HUES48 (cell line): ENCODE measurements at regions not wholly inside any gene's neighbourhood (a gene's known extent, or its start where the extent isn't known, plus 50 kb on each side); places are given as distances from the start of the nearest gene placed in this dataset.

ENCODE experiments used
- H3K27ac ChIP-seq: one replicate; pipeline ENCODE4 v1.7.0; 2013; ENCODE audit warnings: low read depth, low read length, inconsistent platforms
- H3K27me3 ChIP-seq: 2 replicates; pipeline ENCODE4 v1.6.1; 2013; ENCODE audit warnings: mild to moderate bottlenecking, low read length; ENCODE audit not compliant: control insufficient read depth, insufficient read depth
- H3K36me3 ChIP-seq: 2 replicates; pipeline ENCODE4 v1.6.1; 2013; ENCODE audit warnings: low read length; ENCODE audit not compliant: control insufficient read depth, insufficient read depth
- H3K4me1 ChIP-seq: 2 replicates; pipeline ENCODE4 v1.6.1; 2013; ENCODE audit warnings: mild to moderate bottlenecking, low read length; ENCODE audit not compliant: control insufficient read depth, insufficient read depth
- H3K4me3 ChIP-seq: 2 replicates; pipeline ENCODE4 v1.5.1; 2013; ENCODE audit warnings: mild to moderate bottlenecking, low read depth, low read length
- H3K9ac ChIP-seq: 2 replicates; pipeline ENCODE4 v1.6.1; 2013; ENCODE audit warnings: mild to moderate bottlenecking, low read depth, low read length, moderate library complexity
- H3K9me3 ChIP-seq: 2 replicates; pipeline ENCODE4 v1.6.1; 2013; ENCODE audit warnings: low read length; ENCODE audit not compliant: control insufficient read depth, insufficient read depth

GRCh38 chr5:40365342-40366330 is 314.1 kb upstream of the PTGER4 start:
- Histone ChIP-seq H3K9me3 (peaks cover 3% of the 10 kb centered on the region; the same call in 1 of the 2 replicates), H3K9ac (no peak overlapping the region), H3K4me1 (no peaks in the 10 kb centered on the region), H3K27ac (no peak overlapping the region), H3K4me3 (no peak overlapping the region), H3K27me3 (no peaks in the 10 kb centered on the region), H3K36me3 (no peaks in the 10 kb centered on the region)

DNA sequence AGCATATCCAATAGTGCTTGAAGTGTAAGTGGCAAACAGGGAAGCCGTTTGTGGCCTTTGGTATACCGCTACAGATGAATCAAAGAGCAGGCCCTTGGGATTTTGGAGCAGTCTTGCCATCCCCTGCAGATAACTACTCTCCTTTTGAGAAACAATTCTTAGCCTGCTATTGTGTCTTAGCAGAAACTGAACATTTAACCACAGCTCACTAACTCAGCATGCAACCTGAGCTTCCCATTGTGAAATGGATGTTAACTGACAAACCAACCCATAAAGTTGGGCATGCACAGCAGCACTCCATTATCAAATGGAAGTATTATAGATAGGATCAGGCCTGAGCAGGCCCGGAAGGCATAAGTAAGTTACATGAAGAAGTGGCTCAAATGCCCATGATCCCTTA is 315.3 kb upstream of the PTGER4 start:
- Histone ChIP-seq H3K27ac (no peak overlapping the region), H3K27me3 (no peaks in the 10 kb centered on the region), H3K4me1 (no peaks in the 10 kb centered on the region), H3K4me3 (no peak overlapping the region), H3K9me3 (peaks cover 3% of the 10 kb centered on the region; the same call in 1 of the 2 replicates), H3K36me3 (no peaks in the 10 kb centered on the region), H3K9ac (no peak overlapping the region)

DNA sequence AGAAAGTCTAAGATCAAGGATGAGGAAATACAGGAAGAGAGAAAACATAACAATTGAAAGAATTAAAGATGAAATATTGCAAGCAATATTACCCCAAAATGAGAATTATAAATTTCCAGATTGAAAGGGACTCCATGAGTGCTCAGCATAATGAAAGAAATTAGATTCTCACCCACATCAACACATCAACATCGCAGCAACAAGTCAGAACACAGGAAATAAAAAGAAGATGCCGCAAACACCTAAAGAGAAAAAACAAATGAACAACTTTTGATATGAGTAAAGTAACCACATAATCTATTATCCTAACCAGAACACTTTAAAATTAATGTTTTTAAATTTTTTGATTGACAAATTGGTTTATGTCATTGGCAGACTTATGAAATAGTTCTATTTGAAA is 318.3 kb upstream of the PTGER4 start:
- H3K9ac ChIP-seq: no peak overlapping the region
- no peak overlapping the region for H3K27ac ChIP-seq
- H3K9me3 ChIP-seq: peaks cover 3% of the 10 kb centered on the region; the same call in 1 of the 2 replicates
- no peaks in the 10 kb centered on the region for H3K4me1 ChIP-seq
- H3K36me3 ChIP-seq: no peaks in the 10 kb centered on the region
- no peak overlapping the region for H3K4me3 ChIP-seq
- no peaks in the 10 kb centered on the region for H3K27me3 ChIP-seq

DNA sequence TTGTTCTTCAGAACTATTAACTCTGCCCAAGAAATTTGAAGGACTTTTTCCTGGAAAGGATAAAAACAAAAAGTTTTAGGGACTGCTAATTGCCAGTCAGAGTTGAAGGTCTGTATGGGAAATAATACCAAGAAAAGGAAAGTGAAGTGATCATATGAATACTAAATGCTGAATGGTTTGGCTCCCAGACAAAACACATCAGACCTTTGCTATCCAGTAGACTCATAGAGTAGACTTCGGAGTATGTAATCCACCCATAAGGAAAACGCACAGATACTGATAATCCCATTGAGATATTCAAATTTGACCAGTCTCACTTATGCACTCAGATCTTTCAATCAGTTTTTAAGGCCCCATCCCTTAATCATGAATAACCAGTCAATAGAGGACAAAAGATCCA is 319.0 kb upstream of the PTGER4 start:
- Histone ChIP-seq H3K4me3 (no peak overlapping the region), H3K4me1 (no peaks in the 10 kb centered on the region), H3K9ac (no peak overlapping the region), H3K27ac (no peak overlapping the region), H3K27me3 (no peaks in the 10 kb centered on the region), H3K9me3 (peaks cover 3% of the 10 kb centered on the region; the same call in 1 of the 2 replicates), H3K36me3 (no peaks in the 10 kb centered on the region)

DNA sequence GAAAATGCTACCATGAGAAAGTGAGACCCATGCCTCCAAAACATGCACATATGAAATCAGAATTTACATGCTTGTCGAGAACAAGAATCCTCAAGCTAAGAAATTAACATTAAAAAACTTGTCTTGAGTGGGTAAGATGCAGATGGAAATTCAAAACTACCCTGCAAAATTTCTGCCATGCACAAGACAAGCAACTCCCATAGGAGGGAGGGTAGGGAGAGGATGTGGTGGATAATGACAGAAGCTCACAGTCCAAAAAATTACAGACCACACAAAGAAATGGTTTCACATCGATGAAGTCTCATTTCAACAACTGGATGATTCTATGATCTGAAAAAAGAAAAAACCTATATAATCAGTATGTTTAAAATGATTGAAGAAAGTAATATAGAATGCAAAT is 319.9 kb upstream of the PTGER4 start:
- no peaks in the 10 kb centered on the region for H3K27me3 ChIP-seq
- no peaks in the 10 kb centered on the region for H3K36me3 ChIP-seq
- H3K4me3 ChIP-seq: no peak overlapping the region
- no peak overlapping the region for H3K27ac ChIP-seq
- peaks cover 3% of the 10 kb centered on the region; the same call in 1 of the 2 replicates for H3K9me3 ChIP-seq
- H3K9ac ChIP-seq: no peak overlapping the region
- H3K4me1 ChIP-seq: no peaks in the 10 kb centered on the region

- Histone ChIP-seq H3K27ac (no peak overlapping the region), H3K4me3 (no peak overlapping the region), H3K36me3 (no peaks in the 10 kb centered on the region), H3K9ac (no peak overlapping the region), H3K9me3 (peaks cover 3% of the 10 kb centered on the region; the same call in 1 of the 2 replicates), H3K27me3 (no peaks in the 10 kb centered on the region), H3K4me1 (no peaks in the 10 kb centered on the region)
Measured at GRCh38 chr5:40359093-40359492, 320.6 kb upstream of the PTGER4 start.

GRCh38 chr5:40356248-40356647 is 323.5 kb upstream of the PTGER4 start:
- no peak overlapping the region for H3K4me3 ChIP-seq
- H3K36me3 ChIP-seq: no peaks in the 10 kb centered on the region
- H3K4me1 ChIP-seq: no peaks in the 10 kb centered on the region
- H3K9me3 ChIP-seq: no peaks in the 10 kb centered on the region
- H3K27ac ChIP-seq: no peak overlapping the region
- H3K9ac ChIP-seq: no peak overlapping the region
- H3K27me3 ChIP-seq: no peaks in the 10 kb centered on the region

- Histone ChIP-seq H3K9me3 (no peaks in the 10 kb centered on the region), H3K27me3 (no peaks in the 10 kb centered on the region), H3K27ac (no peak overlapping the region), H3K4me3 (no peak overlapping the region), H3K9ac (no peak overlapping the region), H3K4me1 (no peaks in the 10 kb centered on the region), H3K36me3 (no peaks in the 10 kb centered on the region)
Measured at GRCh38 chr5:40355846-40356245, 323.9 kb upstream of the PTGER4 start.

GRCh38 chr5:40355181-40355580 is 324.5 kb upstream of the PTGER4 start:
- Histone ChIP-seq H3K4me3 (no peak overlapping the region), H3K36me3 (no peaks in the 10 kb centered on the region), H3K27me3 (no peaks in the 10 kb centered on the region), H3K9me3 (no peaks in the 10 kb centered on the region), H3K4me1 (no peaks in the 10 kb centered on the region), H3K27ac (no peak overlapping the region), H3K9ac (no peak overlapping the region)

DNA sequence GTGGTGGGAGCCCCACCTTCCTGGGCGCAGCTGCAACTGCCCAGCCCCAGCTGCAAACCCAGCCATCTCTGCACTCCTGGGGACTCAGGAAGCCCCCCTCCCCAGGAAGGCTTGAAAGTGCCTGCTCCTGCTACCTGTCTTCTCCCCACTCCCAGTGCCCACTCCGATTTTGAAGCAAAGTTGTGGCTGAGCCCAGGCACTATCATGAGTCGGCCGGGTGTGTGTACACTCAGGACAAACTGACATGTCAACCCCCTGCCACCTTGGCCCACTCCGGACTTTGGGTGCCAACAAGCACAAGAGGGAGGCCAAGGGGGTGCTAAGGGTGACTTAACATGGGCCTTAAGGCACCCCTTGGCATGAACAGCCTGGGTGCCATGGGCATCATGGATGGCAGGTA is 325.5 kb upstream of the PTGER4 start:
- no peak overlapping the region for H3K4me3 ChIP-seq
- H3K27me3 ChIP-seq: no peaks in the 10 kb centered on the region
- H3K9ac ChIP-seq: no peak overlapping the region
- no peaks in the 10 kb centered on the region for H3K4me1 ChIP-seq
- H3K27ac ChIP-seq: no peak overlapping the region
- H3K36me3 ChIP-seq: no peaks in the 10 kb centered on the region
- no peaks in the 10 kb centered on the region for H3K9me3 ChIP-seq

DNA sequence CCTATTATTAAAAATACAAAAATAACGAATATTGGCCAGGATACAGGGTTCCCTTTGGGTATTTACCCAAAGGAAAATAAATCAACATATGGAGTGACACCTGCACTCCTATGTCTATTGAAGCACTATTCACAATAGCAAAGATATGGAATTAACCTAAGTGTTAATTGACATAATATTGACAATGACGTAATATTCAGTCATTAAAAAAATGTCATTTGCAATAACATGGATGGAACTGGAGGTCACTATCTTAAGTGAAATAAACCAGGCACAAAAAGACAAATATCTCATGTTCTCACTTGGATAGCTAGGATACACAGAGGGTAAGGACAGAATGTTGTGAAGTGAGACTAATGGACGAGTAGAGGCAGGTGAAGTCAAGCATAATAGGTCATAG is 326.3 kb upstream of the PTGER4 start:
- Histone ChIP-seq H3K9ac (no peak overlapping the region), H3K36me3 (no peaks in the 10 kb centered on the region), H3K27me3 (no peaks in the 10 kb centered on the region), H3K9me3 (no peaks in the 10 kb centered on the region), H3K27ac (no peak overlapping the region), H3K4me3 (no peak overlapping the region), H3K4me1 (no peaks in the 10 kb centered on the region)
